ENCODE measurements at regions not wholly inside any gene's neighbourhood (a gene's known extent, or its start where the extent isn't known, plus 50 kb on each side); places are given as distances from the start of the nearest gene placed in this dataset.
A peak's percentile ranks its signal among the peaks of the same experiment; 100 is the strongest.
"Not testable (repeated sequence)": the region's sequence is repeated elsewhere in the genome, so short reads cannot be mapped to it uniquely, and the experiment has no call there.

DNA sequence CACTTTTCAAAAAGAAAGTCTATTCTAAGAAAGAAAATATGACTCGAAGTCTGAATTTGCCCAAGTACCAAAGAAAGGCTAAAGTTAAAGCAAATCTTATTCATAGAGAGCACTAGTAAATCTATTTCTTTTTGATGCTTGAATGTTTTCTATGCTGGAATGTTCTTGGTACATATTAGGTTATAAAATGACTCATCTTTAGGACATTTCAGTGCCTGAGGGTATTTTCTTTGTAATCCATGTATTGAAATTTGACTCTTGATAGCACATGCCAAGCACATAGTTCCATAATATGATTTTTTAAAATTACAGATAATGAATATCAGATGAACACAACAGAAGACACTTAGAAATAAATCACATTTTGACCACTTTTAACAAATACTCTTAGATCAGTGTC lies 232.8 kb downstream of the TRIML1 start:
- Histone ChIP-seq H3K36me3 (ENCODE audit: control insufficient read depth, insufficient read depth, low read length) (no peaks in the 10 kb centered on the region), H3K27ac (ENCODE audit: low read depth, low read length) (no peak overlapping the region), H3K9ac (ENCODE audit: low read length) (no peak overlapping the region), H3K4me1 (ENCODE audit: control insufficient read depth, insufficient read depth, low read length) (no peaks in the 10 kb centered on the region), H3K4me3 (ENCODE audit: low read depth, low read length) (no peak overlapping the region), H3K9me3 (ENCODE audit: control insufficient read depth, insufficient read depth, low read depth, low read length) (peaks cover 13% of the 10 kb centered on the region), H3K27me3 (ENCODE audit: control insufficient read depth, insufficient read depth, low read length) (no peaks in the 10 kb centered on the region)

GRCh38 chr4:188372829-188373228 lies 233.6 kb downstream of the TRIML1 start:
- no peaks in the 10 kb centered on the region for H3K36me3 ChIP-seq (ENCODE audit: control insufficient read depth, insufficient read depth, low read length)
- H3K9me3 ChIP-seq (ENCODE audit: control insufficient read depth, insufficient read depth, low read depth, low read length): peaks cover 13% of the 10 kb centered on the region
- no peak overlapping the region for H3K9ac ChIP-seq (ENCODE audit: low read length)
- H3K4me3 ChIP-seq (ENCODE audit: low read depth, low read length): no peak overlapping the region
- H3K27ac ChIP-seq (ENCODE audit: low read depth, low read length): no peak overlapping the region
- H3K4me1 ChIP-seq (ENCODE audit: control insufficient read depth, insufficient read depth, low read length): no peaks in the 10 kb centered on the region
- H3K27me3 ChIP-seq (ENCODE audit: control insufficient read depth, insufficient read depth, low read length): no peaks in the 10 kb centered on the region

DNA sequence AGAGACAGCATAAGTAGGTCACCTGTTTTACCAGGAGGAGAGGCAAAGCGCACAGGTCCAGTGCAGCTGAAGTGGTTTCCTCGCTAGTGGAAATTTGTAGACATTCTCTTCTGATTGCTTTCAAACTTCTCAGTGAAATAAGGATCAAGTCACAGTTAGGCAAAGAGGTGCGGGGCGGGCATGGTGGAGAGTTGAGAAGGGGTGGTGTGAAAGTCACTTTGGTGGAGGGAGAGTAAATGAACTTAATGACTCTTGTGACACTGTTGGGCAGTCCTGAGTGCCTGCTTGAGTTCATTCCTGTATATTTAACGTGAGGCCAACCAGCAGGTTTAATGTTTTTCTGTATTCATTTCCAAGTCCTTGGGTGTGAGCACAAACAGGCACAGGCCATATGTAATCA lies 235.6 kb downstream of the TRIML1 start:
- H3K9ac ChIP-seq (ENCODE audit: low read length): no peak overlapping the region

DNA sequence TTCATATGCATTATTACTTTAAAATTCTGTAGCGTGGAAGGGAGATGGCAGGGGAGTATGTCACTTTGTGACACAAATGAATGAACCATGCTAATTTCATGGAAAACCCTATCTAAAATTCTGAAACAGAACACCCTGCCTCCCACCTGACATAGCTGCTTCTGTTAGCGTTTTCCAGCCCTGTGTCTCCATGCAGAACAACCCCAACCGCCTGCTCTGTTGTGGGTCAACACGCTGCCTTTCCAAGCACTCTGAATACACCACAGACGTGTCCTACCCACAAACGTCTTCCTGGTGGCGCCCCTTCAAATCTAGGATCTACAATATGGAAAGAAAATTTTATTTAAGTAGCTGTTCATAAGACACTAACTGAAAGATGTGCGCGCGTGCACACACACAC lies 238.6 kb downstream of the TRIML1 start:
- Histone ChIP-seq H3K36me3 (ENCODE audit: control insufficient read depth, insufficient read depth, low read length) (no peaks in the 10 kb centered on the region), H3K9me3 (ENCODE audit: control insufficient read depth, insufficient read depth, low read depth, low read length) (peaks cover 27% of the 10 kb centered on the region), H3K27me3 (ENCODE audit: control insufficient read depth, insufficient read depth, low read length) (no peaks in the 10 kb centered on the region), H3K27ac (ENCODE audit: low read depth, low read length) (no peak overlapping the region), H3K4me1 (ENCODE audit: control insufficient read depth, insufficient read depth, low read length) (no peaks in the 10 kb centered on the region), H3K4me3 (ENCODE audit: low read depth, low read length) (no peak overlapping the region), H3K9ac (ENCODE audit: low read length) (no peak overlapping the region)

More for the DNA sequence above, 235.6 kb downstream of the TRIML1 start:
- Histone ChIP-seq H3K9me3 (ENCODE audit: control insufficient read depth, insufficient read depth, low read depth, low read length) (peaks cover 27% of the 10 kb centered on the region), H3K36me3 (ENCODE audit: control insufficient read depth, insufficient read depth, low read length) (no peaks in the 10 kb centered on the region), H3K27ac (ENCODE audit: low read depth, low read length) (no peak overlapping the region), H3K27me3 (ENCODE audit: control insufficient read depth, insufficient read depth, low read length) (no peaks in the 10 kb centered on the region), H3K4me1 (ENCODE audit: control insufficient read depth, insufficient read depth, low read length) (no peaks in the 10 kb centered on the region), H3K4me3 (ENCODE audit: low read depth, low read length) (no peak overlapping the region)

- Histone ChIP-seq H3K4me1 (ENCODE audit: control insufficient read depth, insufficient read depth, low read length) (no peaks in the 10 kb centered on the region), H3K9ac (ENCODE audit: low read length) (no peak overlapping the region)
These were observed 243.9 kb downstream of the TRIML1 start for GRCh38 chr4:188383180-188383579.

DNA sequence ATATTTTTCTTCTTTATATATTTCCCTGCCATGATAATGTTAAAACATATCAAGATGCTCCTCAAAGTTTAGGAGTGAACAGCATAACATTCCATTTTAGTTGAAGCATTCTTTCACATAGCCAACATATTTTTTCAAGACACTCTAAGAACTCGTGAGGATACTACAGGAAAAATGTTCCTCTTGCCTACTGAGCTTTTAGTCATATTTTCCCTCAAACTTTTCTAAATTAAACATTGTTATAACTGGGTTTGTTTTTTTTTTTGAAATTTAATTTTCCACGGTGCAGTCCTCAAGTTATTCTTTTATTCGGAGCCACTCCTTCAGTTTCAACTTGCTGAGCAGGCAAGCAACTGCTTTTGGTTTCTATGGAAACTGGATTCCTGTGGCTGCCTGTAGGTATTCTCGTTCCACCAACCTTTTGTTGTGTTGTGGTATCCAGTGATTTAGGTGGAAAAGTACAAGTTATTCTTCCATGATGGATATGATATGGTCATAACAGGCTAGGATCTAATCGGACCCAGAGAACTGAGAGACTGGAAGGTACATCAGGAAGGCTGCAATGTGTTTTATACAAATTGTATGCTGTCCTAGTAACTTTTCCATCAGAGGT lies 248.0 kb downstream of the TRIML1 start:
- Histone ChIP-seq H3K9ac (ENCODE audit: low read length) (no peak overlapping the region), H3K4me3 (ENCODE audit: low read depth, low read length) (no peak overlapping the region), H3K9me3 (ENCODE audit: control insufficient read depth, insufficient read depth, low read depth, low read length) (peaks cover 21% of the 10 kb centered on the region), H3K36me3 (ENCODE audit: control insufficient read depth, insufficient read depth, low read length) (no peaks in the 10 kb centered on the region), H3K27ac (ENCODE audit: low read depth, low read length) (no peak overlapping the region), H3K27me3 (ENCODE audit: control insufficient read depth, insufficient read depth, low read length) (no peaks in the 10 kb centered on the region), H3K4me1 (ENCODE audit: control insufficient read depth, insufficient read depth, low read length) (no peaks in the 10 kb centered on the region)

More at GRCh38 chr4:188383180-188383579, 243.9 kb downstream of the TRIML1 start:
- Histone ChIP-seq H3K36me3 (ENCODE audit: control insufficient read depth, insufficient read depth, low read length) (no peaks in the 10 kb centered on the region), H3K27me3 (ENCODE audit: control insufficient read depth, insufficient read depth, low read length) (no peaks in the 10 kb centered on the region), H3K4me3 (ENCODE audit: low read depth, low read length) (no peak overlapping the region), H3K9me3 (ENCODE audit: control insufficient read depth, insufficient read depth, low read depth, low read length) (peaks cover 14% of the 10 kb centered on the region), H3K27ac (ENCODE audit: low read depth, low read length) (no peak overlapping the region)

- not testable (repeated sequence) for H3K4me1 ChIP-seq (ENCODE audit: control insufficient read depth, insufficient read depth, low read length); H3K36me3 ChIP-seq (ENCODE audit: control insufficient read depth, insufficient read depth, low read length); H3K27me3 ChIP-seq (ENCODE audit: control insufficient read depth, insufficient read depth, low read length); H3K9ac ChIP-seq (ENCODE audit: low read length); H3K4me3 ChIP-seq (ENCODE audit: low read depth, low read length); H3K27ac ChIP-seq (ENCODE audit: low read depth, low read length)
- peaks cover 28% of the 10 kb centered on the region for H3K9me3 ChIP-seq (ENCODE audit: control insufficient read depth, insufficient read depth, low read depth, low read length)
These were observed 252.1 kb downstream of the TRIML1 start for GRCh38 chr4:188391349-188391748.

DNA sequence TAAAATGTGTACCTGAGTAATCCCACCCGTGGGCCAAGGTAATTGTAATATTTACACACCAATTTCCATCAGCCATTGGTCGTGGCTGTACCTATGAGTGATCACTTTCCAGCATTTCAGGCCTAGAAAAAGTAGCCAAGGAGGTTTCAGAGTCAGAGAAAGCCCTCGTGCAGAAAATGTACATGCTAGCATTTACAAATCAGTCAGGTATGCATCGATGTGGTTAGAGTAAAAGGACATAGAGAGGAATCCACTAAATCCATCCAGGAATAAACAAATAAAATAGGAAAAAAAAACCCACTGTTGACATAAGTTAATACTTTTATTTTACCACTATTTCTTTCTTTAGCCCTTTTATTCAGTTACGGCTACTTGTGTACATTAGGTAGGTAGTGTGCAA lies 256.8 kb downstream of the TRIML1 start:
- H3K4me1 ChIP-seq (ENCODE audit: control insufficient read depth, insufficient read depth, low read length): peaks cover 22% of the 10 kb centered on the region
- H3K27me3 ChIP-seq (ENCODE audit: control insufficient read depth, insufficient read depth, low read length): no peaks in the 10 kb centered on the region
- no peak overlapping the region for H3K4me3 ChIP-seq (ENCODE audit: low read depth, low read length)
- peaks cover 22% of the 10 kb centered on the region for H3K9me3 ChIP-seq (ENCODE audit: control insufficient read depth, insufficient read depth, low read depth, low read length)
- no peak overlapping the region for H3K27ac ChIP-seq (ENCODE audit: low read depth, low read length)
- H3K9ac ChIP-seq (ENCODE audit: low read length): no peak overlapping the region
- peaks cover 3% of the 10 kb centered on the region; the same call in 1 of the 2 replicates for H3K36me3 ChIP-seq (ENCODE audit: control insufficient read depth, insufficient read depth, low read length)

GRCh38 chr4:188399834-188400233 lies 260.6 kb downstream of the TRIML1 start:
- H3K4me3 ChIP-seq (ENCODE audit: low read depth, low read length): no peak overlapping the region
- peak overlapping the region; percentile 33 for H3K9ac ChIP-seq (ENCODE audit: low read length)
- peak overlapping the region; percentile 84 for H3K27ac ChIP-seq (ENCODE audit: low read depth, low read length)

DNA sequence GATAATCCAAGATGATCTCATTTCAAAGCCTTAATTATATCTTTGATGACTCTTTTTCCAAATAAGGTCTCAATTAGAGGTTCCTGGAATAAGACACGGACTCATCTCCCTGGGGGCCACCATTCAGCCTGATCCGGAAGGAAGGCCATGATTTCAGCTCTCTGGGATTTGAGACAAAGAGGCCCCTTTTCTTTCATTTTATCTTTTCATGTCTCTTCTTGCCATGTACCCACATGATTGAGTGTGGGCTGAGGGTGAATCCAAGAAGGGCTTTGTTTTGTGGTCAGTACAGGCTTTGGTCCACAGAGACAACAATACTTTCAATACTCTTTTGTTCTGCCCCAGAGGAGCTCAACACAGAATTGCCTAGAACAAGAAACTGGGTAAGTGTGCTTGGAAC lies 261.2 kb downstream of the TRIML1 start:
- H3K9ac ChIP-seq (ENCODE audit: low read length): peak overlapping the region; percentile 33
- peak overlapping the region; percentile 80 for H3K27ac ChIP-seq (ENCODE audit: low read depth, low read length)

More at GRCh38 chr4:188399834-188400233, 260.6 kb downstream of the TRIML1 start:
- Histone ChIP-seq H3K27me3 (ENCODE audit: control insufficient read depth, insufficient read depth, low read length) (no peaks in the 10 kb centered on the region), H3K36me3 (ENCODE audit: control insufficient read depth, insufficient read depth, low read length) (peaks cover 3% of the 10 kb centered on the region; the same call in 1 of the 2 replicates), H3K4me1 (ENCODE audit: control insufficient read depth, insufficient read depth, low read length) (peaks cover 24% of the 10 kb centered on the region), H3K9me3 (ENCODE audit: control insufficient read depth, insufficient read depth, low read depth, low read length) (peaks cover 18% of the 10 kb centered on the region; the same call in 1 of the 2 replicates)

DNA sequence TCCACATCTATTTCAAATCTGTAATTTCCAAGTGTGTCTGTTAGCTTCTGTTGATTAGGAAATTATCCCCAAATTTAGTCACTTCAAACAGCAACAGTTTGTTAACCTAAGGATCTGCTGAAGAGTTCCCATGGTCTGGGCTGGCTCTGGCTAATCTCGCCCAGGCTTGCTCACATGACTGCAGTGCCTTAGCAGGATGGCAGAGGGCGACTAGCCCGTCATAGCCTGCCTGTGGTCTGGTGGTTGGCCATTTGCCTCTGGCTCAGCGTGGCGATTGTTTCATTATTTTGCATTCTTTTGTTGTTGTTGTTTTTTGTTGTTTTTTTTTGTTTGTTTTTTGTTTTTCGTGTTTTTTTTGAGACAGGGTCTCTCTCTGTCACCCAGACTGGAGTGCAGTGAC lies 264.0 kb downstream of the TRIML1 start:
- peaks cover 19% of the 10 kb centered on the region; the same call in 1 of the 2 replicates for H3K9me3 ChIP-seq (ENCODE audit: control insufficient read depth, insufficient read depth, low read depth, low read length)
- H3K27me3 ChIP-seq (ENCODE audit: control insufficient read depth, insufficient read depth, low read length): no peaks in the 10 kb centered on the region
- peaks cover 28% of the 10 kb centered on the region for H3K4me1 ChIP-seq (ENCODE audit: control insufficient read depth, insufficient read depth, low read length)
- no peak overlapping the region for H3K9ac ChIP-seq (ENCODE audit: low read length)
- H3K27ac ChIP-seq (ENCODE audit: low read depth, low read length): no peak overlapping the region
- H3K36me3 ChIP-seq (ENCODE audit: control insufficient read depth, insufficient read depth, low read length): peaks cover 3% of the 10 kb centered on the region; the same call in 1 of the 2 replicates
- no peak overlapping the region for H3K4me3 ChIP-seq (ENCODE audit: low read depth, low read length)

More for the DNA sequence above, 261.2 kb downstream of the TRIML1 start:
- Histone ChIP-seq H3K4me1 (ENCODE audit: control insufficient read depth, insufficient read depth, low read length) (peaks cover 24% of the 10 kb centered on the region), H3K9me3 (ENCODE audit: control insufficient read depth, insufficient read depth, low read depth, low read length) (peaks cover 18% of the 10 kb centered on the region; the same call in 1 of the 2 replicates), H3K36me3 (ENCODE audit: control insufficient read depth, insufficient read depth, low read length) (peaks cover 3% of the 10 kb centered on the region; the same call in 1 of the 2 replicates), H3K27me3 (ENCODE audit: control insufficient read depth, insufficient read depth, low read length) (no peaks in the 10 kb centered on the region), H3K4me3 (ENCODE audit: low read depth, low read length) (no peak overlapping the region)
